K562 (cell line): ENCODE measurements at regions not wholly inside any gene's neighbourhood (a gene's known extent, or its start where the extent isn't known, plus 50 kb on each side); places are given as distances from the start of the nearest gene placed in this dataset.

Experiments
- ATAC-seq: fragments of 200-7000 bp; cut with Tn5 transposase; 3 replicates; pipeline ENCODE4 v1.9.1; 2020; ENCODE audit warnings: moderate library complexity
- BruUV-seq: library from RNA; stranded (reverse); fragments of 400-500 nt; replicated peaks from 2 replicates; lab custom pipeline; 2021; lab: Mats Ljungman, UMichigan
- CTCF ChIA-PET: fragments of 300-600 bp; formaldehyde crosslinking; extraction: SDS; loops from one replicate; lab custom pipeline; 2021; ENCODE audit warnings: low intra/inter-chr PET ratio; lab: Yijun Ruan, JAX
- POLR2A ChIA-PET: fragments of 300-600, 350-650 bp; sonication (Branson Sonifier 250); formaldehyde crosslinking; extraction: SDS; loops from one replicate; lab custom pipeline; 2021; ENCODE audit warnings: antibody characterized with exemption, inconsistent platforms; lab: Yijun Ruan, JAX
- DNase-seq, 4 experiments: peaks; one replicate each; pipeline versions ENCODE4 v3.0.0 to v3.0.0-alpha.2; 2011 to 2018; ENCODE audit warnings: low spot score in 3 of 4, mixed read lengths in 3 of 4; ENCODE audit errors: extremely low read depth in 1 of 4
- FAIRE-seq: peaks from 2 replicates; lab custom pipeline; 2011; peaks lifted over from hg19 to GRCh38; lab: Jason Lieb, UNC
- H2AFZ ChIP-seq: 2 replicates; pipeline ENCODE4 v1.6.0; 2011; ENCODE audit warnings: low read depth, low read length, control low read depth, inconsistent platforms
- H3K27ac ChIP-seq: fragments of 200-600 bp; 3 replicates; pipeline ENCODE4 v1.8.0; 2011; ENCODE audit warnings: low read depth, mild to moderate bottlenecking, control low read depth, inconsistent platforms, low read length, moderate library complexity, mixed read lengths; ENCODE audit errors: extremely low read depth
- H3K27me3 ChIP-seq, 2 experiments: fragments of 300-600 bp in 1 of 2; 2 replicates in 1 of 2; 3 replicates in 1 of 2; pipeline versions ENCODE4 v1.6.0 to v1.8.0; 2011; ENCODE audit warnings: inconsistent platforms in 2 of 2, low read length in 2 of 2, mild to moderate bottlenecking in 1 of 2, mixed read lengths in 1 of 2, moderate library complexity in 1 of 2; ENCODE audit not compliant: control insufficient read depth in 2 of 2, insufficient read depth in 2 of 2
- H3K36me3 ChIP-seq: fragments of 300-600 bp; 3 replicates; pipeline ENCODE4 v1.8.0; 2011; ENCODE audit warnings: mild to moderate bottlenecking, low read length, inconsistent platforms; ENCODE audit not compliant: control insufficient read depth, insufficient read depth
- H3K4me1 ChIP-seq, 2 experiments: fragments of 200-600 bp in 1 of 2; replicated peaks in 1 of 2; 2 replicates in 1 of 2; 3 replicates in 1 of 2; pipeline versions ENCODE4 v1.5.1 to v1.8.0; 2011; ENCODE audit warnings: inconsistent platforms in 2 of 2, low read length in 2 of 2, mild to moderate bottlenecking in 1 of 2, mixed read lengths in 1 of 2, moderate library complexity in 1 of 2; ENCODE audit not compliant: control insufficient read depth in 2 of 2, insufficient read depth in 2 of 2
- H3K4me2 ChIP-seq: 2 replicates; pipeline ENCODE4 v1.6.1; 2011; ENCODE audit warnings: low read length, control low read depth, inconsistent platforms, mixed read lengths; ENCODE audit not compliant: insufficient read depth
- H3K4me3 ChIP-seq: fragments of 200-600 bp; sonication (generic), shearing (Covaris generic); 2 replicates; pipeline ENCODE4 v1.5.1; 2016; ENCODE audit warnings: control low read depth, inconsistent platforms
- H3K79me2 ChIP-seq: fragments of 200-600 bp; 3 replicates; pipeline ENCODE4 v1.8.0; 2011; ENCODE audit warnings: low read length, inconsistent platforms; ENCODE audit not compliant: control insufficient read depth, insufficient read depth
- H3K9ac ChIP-seq, 2 experiments: 2 replicates each; pipeline versions ENCODE4 v1.6.0 to v1.6.1; 2011; ENCODE audit warnings: low read depth in 2 of 2, low read length in 2 of 2, control low read depth in 1 of 2, inconsistent platforms in 1 of 2, mild to moderate bottlenecking in 1 of 2, mixed read lengths in 1 of 2; ENCODE audit not compliant: insufficient read depth in 1 of 2
- H3K9me1 ChIP-seq: one replicate; pipeline ENCODE4 v1.6.0; 2011; ENCODE audit warnings: inconsistent platforms, mild to moderate bottlenecking, low read length, moderate library complexity; ENCODE audit not compliant: control insufficient read depth, insufficient read depth
- H3K9me3 ChIP-seq: replicated peaks from 2 replicates; pipeline ENCODE4 v1.5.1; 2011; ENCODE audit warnings: low read depth, low read length, inconsistent platforms; ENCODE audit not compliant: control insufficient read depth, insufficient read depth
- H4K20me1 ChIP-seq: replicated peaks from 2 replicates; pipeline ENCODE4 v1.6.1; 2011; ENCODE audit warnings: low read length, inconsistent platforms, mixed read lengths; ENCODE audit not compliant: control insufficient read depth, insufficient read depth
- GTF2F1 ChIP-seq: IDR thresholded peaks from 2 replicates; pipeline ENCODE4 v1.6.1; 2011; ENCODE audit warnings: low read depth, low read length, improper control_type of control experiment
- HDAC8 ChIP-seq: fragments of 450-650 bp; IDR thresholded peaks from 2 replicates; pipeline ENCODE4 v1.6.1; 2016; ENCODE audit warnings: mild to moderate bottlenecking, missing genetic modification characterization, moderate library complexity, missing compliant biosample characterization
- RAD51 ChIP-seq: fragments of 450-650 bp; IDR thresholded peaks from 2 replicates; pipeline ENCODE4 v1.7.1; 2016; ENCODE audit warnings: low read depth, mild to moderate bottlenecking, borderline replicate concordance
- SMAD4 ChIP-seq: fragments of 250-450 bp; sonication (Bioruptor Pico); conservative IDR thresholded peaks from 2 replicates; pipeline ENCODE4 v1.8.0; 2021; ENCODE audit warnings: inconsistent platforms, mild to moderate bottlenecking, moderate library complexity
- ZBTB1 ChIP-seq: sonication (generic); formaldehyde crosslinking; IDR thresholded peaks from 2 replicates; pipeline ENCODE4 v1.8.1; 2023; ENCODE audit warnings: missing genetic modification reagents, low read depth, mild to moderate bottlenecking, borderline replicate concordance
- ZBTB5 ChIP-seq: fragments of 450-650 bp; IDR thresholded peaks from 2 replicates; pipeline ENCODE4 v1.6.1; 2017; ENCODE audit warnings: antibody characterized with exemption
- ZNF282 ChIP-seq: sonication (generic); formaldehyde crosslinking; IDR thresholded peaks from 2 replicates; pipeline ENCODE4 v1.8.1; 2023; ENCODE audit warnings: missing genetic modification reagents
- WGBS: fragments of 100-300 bp; shearing (Covaris generic); methylation state at CpG from one replicate; pipeline ENCODE4 v1.1.6; 2016; ENCODE audit warnings: low coverage, mixed read lengths; ENCODE audit not compliant: insufficient coverage; ENCODE audit errors: missing lambda C conversion rate; 5-methylcytosine and 5-hydroxymethylcytosine counted together
- in situ Hi-C: fragments of 300-500 bp; cut with MboI; formaldehyde crosslinking; loops from 4 replicates; pipeline ENCODE4 v1.15.0; 2018; ENCODE audit warnings: inconsistent platforms, mixed read lengths
- intact Hi-C: fragments of 100-400 bp; cut with micrococcal nuclease; formaldehyde crosslinking; loops from 2 replicates; pipeline ENCODE4 v1.14.2; 2022

GRCh38 chr5:4015709-4016108 lies 420.1 kb downstream of the IRX1 start:
- Histone ChIP-seq H3K9me3 (no peaks in the 10 kb centered on the region), H3K9me1 (no peaks in the 10 kb centered on the region), H3K27me3 (no peaks in the 10 kb centered on the region), H3K4me2 (no peak overlapping the region), H4K20me1 (no peaks in the 10 kb centered on the region), H3K36me3 (no peaks in the 10 kb centered on the region), H2AFZ (no peak overlapping the region), H3K4me3 (no peak overlapping the region), H3K9ac (no peak overlapping the region), H3K4me1 (no peaks in the 10 kb centered on the region), H3K79me2 (no peaks in the 10 kb centered on the region), H3K27ac (no peak overlapping the region)
- BruUV-seq = no TSS peak
- ChIA-PET POLR2A (no interaction called here), CTCF (no interaction called here)
- ATAC-seq (no peak), DNase-seq (no peak), FAIRE-seq (no peak)
- TF ChIP-seq ZNF282 (CRISPR knock-in tag) (no peak), RAD51 (no peak), ZBTB5 (no peak), SMAD4 (CRISPR knock-in tag) (no peak), GTF2F1 (no peak), ZBTB1 (CRISPR knock-in tag) (no peak), HDAC8 (tag) (no peak)
- in situ Hi-C loops = no loop called here
- 0% methylated on average over 4 of the region's 4 CpGs for WGBS
- intact Hi-C loops = no loop called here
